ENCODE measurements at regions not wholly inside any gene's neighbourhood (a gene's known extent, or its start where the extent isn't known, plus 50 kb on each side); places are given as distances from the start of the nearest gene placed in this dataset.

GRCh38 chr5:142378737-142379634, 54.2 kb upstream of the SPRY4 start:
- no peak for DNase-seq (ENCODE audit: low read depth in 2 of 2)

GRCh38 chr5:142375944-142376411, 51.2 kb upstream of the SPRY4 start:
- DNase-seq (ENCODE audit: low read depth in 2 of 2) = no peak

All from fibroblast of skin of left biceps (primary cell).